Esophagus squamous epithelium (tissue), 4 donors: ENCODE measurements at regions not wholly inside any gene's neighbourhood (a gene's known extent, or its start where the extent isn't known, plus 50 kb on each side); places are given as distances from the start of the nearest gene placed in this dataset.

Experiments used
- POLR2A ChIP-seq, 4 donors: fragments of 450-650 bp; IDR thresholded peaks; one replicate each; pipeline ENCODE4 v1.6.1; 2017; ENCODE audit warnings: antibody characterized with exemption in 4 of 4, mild to moderate bottlenecking in 4 of 4, moderate library complexity in 3 of 4
- TF ChIP-seq, protein P1 (sequence below), 6 experiments: fragments of 450-650 bp in 4 of 6; fragments of 200-600 bp in 2 of 6; sonication (generic) in 2 of 6; IDR thresholded peaks; one replicate each; pipeline ENCODE4 v1.5.1; 2016 to 2019; ENCODE audit warnings: antibody characterized with exemption in 6 of 6, mild to moderate bottlenecking in 4 of 6, moderate library complexity in 4 of 6

DNA sequence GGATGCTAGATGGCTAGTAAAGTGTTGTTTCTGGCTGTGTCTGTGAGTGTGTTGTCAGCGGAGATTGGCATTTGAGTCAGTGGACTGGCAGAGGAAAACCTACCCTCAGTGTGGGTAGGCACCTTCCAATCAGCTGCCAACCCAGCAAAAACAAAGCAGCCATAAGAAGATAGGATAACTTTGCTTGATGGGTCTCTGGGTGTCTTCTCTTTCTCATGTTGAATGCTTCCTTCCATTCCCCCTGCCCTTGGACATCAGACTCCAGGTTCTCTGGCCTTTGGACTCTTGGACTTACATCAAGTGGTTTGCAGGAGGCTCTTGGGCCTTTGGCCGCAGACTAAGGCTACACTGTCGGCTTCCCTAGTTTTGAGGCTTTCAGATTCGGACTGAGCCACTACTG is 429.0 kb upstream of the ZNF804A start:
- TF ChIP-seq, protein P1, sequence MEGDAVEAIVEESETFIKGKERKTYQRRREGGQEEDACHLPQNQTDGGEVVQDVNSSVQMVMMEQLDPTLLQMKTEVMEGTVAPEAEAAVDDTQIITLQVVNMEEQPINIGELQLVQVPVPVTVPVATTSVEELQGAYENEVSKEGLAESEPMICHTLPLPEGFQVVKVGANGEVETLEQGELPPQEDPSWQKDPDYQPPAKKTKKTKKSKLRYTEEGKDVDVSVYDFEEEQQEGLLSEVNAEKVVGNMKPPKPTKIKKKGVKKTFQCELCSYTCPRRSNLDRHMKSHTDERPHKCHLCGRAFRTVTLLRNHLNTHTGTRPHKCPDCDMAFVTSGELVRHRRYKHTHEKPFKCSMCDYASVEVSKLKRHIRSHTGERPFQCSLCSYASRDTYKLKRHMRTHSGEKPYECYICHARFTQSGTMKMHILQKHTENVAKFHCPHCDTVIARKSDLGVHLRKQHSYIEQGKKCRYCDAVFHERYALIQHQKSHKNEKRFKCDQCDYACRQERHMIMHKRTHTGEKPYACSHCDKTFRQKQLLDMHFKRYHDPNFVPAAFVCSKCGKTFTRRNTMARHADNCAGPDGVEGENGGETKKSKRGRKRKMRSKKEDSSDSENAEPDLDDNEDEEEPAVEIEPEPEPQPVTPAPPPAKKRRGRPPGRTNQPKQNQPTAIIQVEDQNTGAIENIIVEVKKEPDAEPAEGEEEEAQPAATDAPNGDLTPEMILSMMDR (IDR thresholded peaks at IDR 0.05): no peak
- no peak for TF ChIP-seq POLR2A (IDR thresholded peaks at IDR 0.05)
